ENCODE measurements at regions not wholly inside any gene's neighbourhood (a gene's known extent, or its start where the extent isn't known, plus 50 kb on each side); places are given as distances from the start of the nearest gene placed in this dataset.
A peak's percentile ranks its signal among the peaks of the same experiment; 100 is the strongest.
"Not testable (repeated sequence)": the region's sequence is repeated elsewhere in the genome, so short reads cannot be mapped to it uniquely, and the experiment has no call there.

GRCh38 chr1:187894349-187894748 lies 1065.6 kb downstream of the PLA2G4A start:
- no peak for DNase-seq (ENCODE audit: low read depth)

GRCh38 chr1:187903223-187903622 lies 1074.5 kb downstream of the PLA2G4A start:
- DNase-seq (ENCODE audit: low read depth), result no peak

- no peak for DNase-seq (ENCODE audit: low read depth)
Observed at GRCh38 chr1:187909382-187909781, 1080.6 kb downstream of the PLA2G4A start.

GRCh38 chr1:187911820-187912219 lies 1083.1 kb downstream of the PLA2G4A start:
- DNase-seq (ENCODE audit: low read depth), result no peak

- DNase-seq (ENCODE audit: low read depth), result no peak
Observed at GRCh38 chr1:187920976-187921375, 1092.2 kb downstream of the PLA2G4A start.

GRCh38 chr1:187921426-187921825 lies 1092.7 kb downstream of the PLA2G4A start:
- no peak for DNase-seq (ENCODE audit: low read depth)

GRCh38 chr1:187922255-187922654 lies 1093.5 kb downstream of the PLA2G4A start:
- DNase-seq (ENCODE audit: low read depth), result no peak

GRCh38 chr1:187924252-187924651 lies 1095.5 kb downstream of the PLA2G4A start:
- DNase-seq (ENCODE audit: low read depth), result no peak

GRCh38 chr1:187928288-187928687 lies 1099.5 kb downstream of the PLA2G4A start:
- DNase-seq (ENCODE audit: low read depth), result peak; percentile 41

- DNase-seq (ENCODE audit: low read depth), result no peak
Observed at GRCh38 chr1:187928696-187929095, 1099.9 kb downstream of the PLA2G4A start.

- DNase-seq (ENCODE audit: low read depth), result no peak
Observed at GRCh38 chr1:187931776-187932175, 1103.0 kb downstream of the PLA2G4A start.

- no peak for DNase-seq (ENCODE audit: low read depth)
Observed at GRCh38 chr1:187933562-187934419, 1105.0 kb downstream of the PLA2G4A start.

GRCh38 chr1:187936667-187937066 lies 1107.9 kb downstream of the PLA2G4A start:
- no peak for DNase-seq (ENCODE audit: low read depth)

GRCh38 chr1:187938092-187938491 lies 1109.3 kb downstream of the PLA2G4A start:
- DNase-seq (ENCODE audit: low read depth), result no peak

GRCh38 chr1:187942986-187943385 lies 1114.2 kb downstream of the PLA2G4A start:
- DNase-seq (ENCODE audit: low read depth), result no peak

- DNase-seq (ENCODE audit: low read depth), result no peak
Observed at GRCh38 chr1:187943606-187944403, 1115.1 kb downstream of the PLA2G4A start.

- DNase-seq (ENCODE audit: low read depth), result not testable (repeated sequence)
Observed at GRCh38 chr1:187946661-187947060, 1117.9 kb downstream of the PLA2G4A start.

- DNase-seq (ENCODE audit: low read depth), result no peak
Observed at GRCh38 chr1:187947359-187947758, 1118.6 kb downstream of the PLA2G4A start.

GRCh38 chr1:187948170-187948794 lies 1119.5 kb downstream of the PLA2G4A start:
- no peak for DNase-seq (ENCODE audit: low read depth)

- DNase-seq (ENCODE audit: low read depth), result no peak
Observed at GRCh38 chr1:187949567-187949966, 1120.8 kb downstream of the PLA2G4A start.

- no peak for DNase-seq (ENCODE audit: low read depth)
Observed at GRCh38 chr1:187951817-187952216, 1123.1 kb downstream of the PLA2G4A start.

GRCh38 chr1:187952446-187952845 lies 1123.7 kb downstream of the PLA2G4A start:
- DNase-seq (ENCODE audit: low read depth), result no peak

GRCh38 chr1:187956975-187957374 lies 1128.2 kb downstream of the PLA2G4A start:
- DNase-seq (ENCODE audit: low read depth), result no peak
